ENCODE measurements at regions not wholly inside any gene's neighbourhood (a gene's known extent, or its start where the extent isn't known, plus 50 kb on each side); places are given as distances from the start of the nearest gene placed in this dataset.

- Histone ChIP-seq H3K36me3 (no peaks in the 10 kb centered on the region), H3K4me1 (no peaks in the 10 kb centered on the region), H3K27ac (no peak overlapping the region), H3K9me3 (no peaks in the 10 kb centered on the region), H3K27me3 (no peaks in the 10 kb centered on the region), H3K4me3 (replicated peaks in 1 of 3) (no peak overlapping the region)
- no peak for TF ChIP-seq CTCF (IDR thresholded peaks at IDR 0.05)
- TF ChIP-seq POLR2A (IDR thresholded peaks at IDR 0.05): no peak
- DNase-seq: no peak
- WGBS, 2 donors: 18 to 22% methylated on average over 1 of the region's 1 CpG
- intact Hi-C loops (cut with DNase I): no loop called here
Observed at GRCh38 chr22:34763496-34763895, 302.5 kb upstream of the ISX start.

GRCh38 chr22:34765115-34765514 is 300.8 kb upstream of the ISX start:
- Histone ChIP-seq H3K9me3 (no peaks in the 10 kb centered on the region), H3K36me3 (no peaks in the 10 kb centered on the region), H3K27me3 (no peaks in the 10 kb centered on the region), H3K27ac (no peak overlapping the region), H3K4me3 (replicated peaks in 1 of 3) (no peak overlapping the region), H3K4me1 (no peaks in the 10 kb centered on the region)
- TF ChIP-seq POLR2A (IDR thresholded peaks at IDR 0.05) (no peak), CTCF (IDR thresholded peaks at IDR 0.05) (no peak)
- WGBS, 2 donors: 66 to 92% methylated on average over 2 of the region's 2 CpGs
- no peak for DNase-seq
- intact Hi-C loops (cut with DNase I): no loop called here

DNA sequence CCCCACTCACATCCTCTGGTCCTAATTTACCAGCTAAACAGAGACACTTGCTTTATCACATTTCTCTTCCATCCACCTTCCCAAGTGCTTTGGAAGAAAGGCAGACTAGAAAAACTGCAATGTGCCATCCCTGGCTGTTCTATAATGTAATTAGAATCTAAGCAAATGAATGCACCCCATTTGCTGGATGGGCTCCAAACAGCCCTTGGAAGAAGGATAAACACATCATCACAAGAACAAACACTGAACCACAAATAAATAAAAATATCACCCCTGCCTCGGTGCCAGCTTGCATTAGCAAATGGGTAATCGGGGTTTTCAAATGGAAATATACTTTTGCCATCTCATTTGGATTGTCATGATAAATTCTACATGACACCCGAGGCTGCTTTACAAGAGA is 296.6 kb upstream of the ISX start:
- WGBS, 2 donors: 70 to 74% methylated on average over 3 of the region's 3 CpGs
- Histone ChIP-seq H3K27me3 (no peaks in the 10 kb centered on the region), H3K4me1 (no peaks in the 10 kb centered on the region), H3K36me3 (no peaks in the 10 kb centered on the region), H3K9me3 (no peaks in the 10 kb centered on the region), H3K27ac (no peak overlapping the region), H3K4me3 (replicated peaks in 1 of 3) (no peak overlapping the region)
- TF ChIP-seq CTCF (IDR thresholded peaks at IDR 0.05) (no peak), POLR2A (IDR thresholded peaks at IDR 0.05) (no peak)
- intact Hi-C loops (cut with DNase I): no loop called here
- no peak for DNase-seq

DNA sequence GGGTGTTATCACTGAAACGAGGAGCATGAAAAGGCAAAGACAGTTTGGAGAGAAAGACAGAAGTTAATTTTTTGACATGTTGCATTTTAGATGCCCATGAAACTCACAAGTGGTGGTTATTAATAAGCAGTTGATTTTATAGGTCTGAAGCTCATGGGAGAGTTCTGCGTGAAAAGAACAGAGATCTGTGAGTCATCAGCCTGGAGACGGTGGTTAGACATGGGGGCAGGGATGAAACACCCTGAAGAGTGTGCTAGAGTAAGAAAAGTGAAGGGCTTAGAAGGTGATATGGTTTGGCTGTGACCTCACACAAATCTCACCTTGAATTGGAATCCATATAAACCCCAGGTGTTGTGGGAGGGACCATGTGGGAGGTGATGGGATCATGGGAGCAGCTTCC is 289.1 kb upstream of the ISX start:
- Histone ChIP-seq H3K36me3 (no peaks in the 10 kb centered on the region), H3K27me3 (no peaks in the 10 kb centered on the region), H3K9me3 (no peaks in the 10 kb centered on the region), H3K27ac (no peak overlapping the region), H3K4me3 (replicated peaks in 1 of 3) (no peak overlapping the region), H3K4me1 (no peaks in the 10 kb centered on the region)
- WGBS, 2 donors: 75 to 76% methylated on average over 3 of the region's 3 CpGs
- no peak for DNase-seq
- intact Hi-C loops (cut with DNase I): no loop called here
- TF ChIP-seq CTCF (IDR thresholded peaks at IDR 0.05): no peak
- TF ChIP-seq POLR2A (IDR thresholded peaks at IDR 0.05): no peak

DNA sequence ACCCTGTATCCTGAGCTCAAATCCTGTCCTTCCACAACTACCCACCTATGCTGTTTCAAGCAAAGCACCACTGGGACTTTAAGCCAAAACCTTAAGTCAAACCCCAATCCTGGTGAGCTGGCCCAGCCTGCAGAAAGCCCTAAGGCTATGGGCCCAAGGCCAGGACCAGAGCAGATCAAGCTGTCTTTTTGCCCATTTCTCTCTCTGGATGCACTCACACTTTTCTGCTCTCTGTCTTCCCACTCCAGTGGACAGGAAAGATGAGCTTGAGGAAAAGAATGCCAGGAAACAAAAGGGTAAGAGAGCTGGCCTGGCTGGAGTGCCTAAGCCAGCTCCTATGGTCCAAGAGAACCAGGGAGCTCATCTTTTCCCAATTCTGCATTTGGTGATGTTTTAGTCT is 284.3 kb upstream of the ISX start:
- H3K36me3 ChIP-seq: no peaks in the 10 kb centered on the region
- DNase-seq: no peak
- intact Hi-C loops (cut with DNase I): no loop called here
- no peaks in the 10 kb centered on the region for H3K9me3 ChIP-seq
- no peak overlapping the region for H3K27ac ChIP-seq
- TF ChIP-seq CTCF (IDR thresholded peaks at IDR 0.05): no peak
- no peak for TF ChIP-seq POLR2A (IDR thresholded peaks at IDR 0.05)
- no peaks in the 10 kb centered on the region for H3K4me1 ChIP-seq
- no peaks in the 10 kb centered on the region for H3K27me3 ChIP-seq
- no peak overlapping the region for H3K4me3 ChIP-seq (replicated peaks in 1 of 3)

Data from thyroid gland (tissue), 4 donors.